ENCODE measurements at regions not wholly inside any gene's neighbourhood (a gene's known extent, or its start where the extent isn't known, plus 50 kb on each side); places are given as distances from the start of the nearest gene placed in this dataset.

- TF ChIP-seq CTCF (conservative IDR thresholded peaks at IDR 0.05 in 1 of 2, IDR thresholded peaks at IDR 0.05 in 1 of 2; ENCODE audit: extremely low read depth in 1 of 2, insufficient read depth in 1 of 2, low read depth in 1 of 2, low read length in 2 of 2) (no peak), EZH2 (IDR thresholded peaks at IDR 0.05; ENCODE audit: borderline replicate concordance, low read length) (no peak)
Observed at GRCh38 chr13:58025821-58026220, 394.3 kb downstream of the PCDH17 start.

All from mammary epithelial cell (primary cell).